IMR-90 (cell line): ENCODE measurements at regions not wholly inside any gene's neighbourhood (a gene's known extent, or its start where the extent isn't known, plus 50 kb on each side); places are given as distances from the start of the nearest gene placed in this dataset.

Source experiments
- ATAC-seq: fragments of 200-7000 bp; cut with Tn5 transposase; 2 replicates; pipeline ENCODE4 v1.9.1; 2020; ENCODE audit warnings: low read depth, mild to moderate bottlenecking, moderate library complexity
- BruUV-seq: library from RNA; stranded (reverse); fragments of 400-500 nt; replicated peaks from 2 replicates; lab custom pipeline; 2021; lab: Mats Ljungman, UMichigan
- CTCF ChIA-PET: fragments of 300-600 bp; formaldehyde crosslinking; extraction: SDS; loops from one replicate; lab custom pipeline; 2021; ENCODE audit warnings: antibody characterized with exemption; lab: Yijun Ruan, JAX
- POLR2A ChIA-PET: fragments of 300-600 bp; sonication (Branson Sonifier 250); formaldehyde crosslinking; loops from one replicate; lab custom pipeline; 2022; ENCODE audit warnings: antibody characterized with exemption; ENCODE audit not compliant: unreplicated experiment; lab: Charles Lee
- DNase-seq: peaks from one replicate; pipeline ENCODE4 v3.0.0; 2013
- H2AFZ ChIP-seq: replicated peaks from 2 replicates; pipeline ENCODE3; 2013; ENCODE audit warnings: low read length, mild to moderate bottlenecking; ENCODE audit not compliant: poor library complexity
- H2AK5ac ChIP-seq: 2 replicates; pipeline ENCODE4 v1.6.1; 2013; ENCODE audit warnings: low read depth, low read length, inconsistent platforms
- H2AK9ac ChIP-seq: replicated peaks from 2 replicates; pipeline ENCODE3; 2013; ENCODE audit warnings: mild to moderate bottlenecking, low read depth, low read length, moderate library complexity; ENCODE audit not compliant: poor library complexity
- H2BK120ac ChIP-seq: 2 replicates; pipeline ENCODE4 v1.6.1; 2013; ENCODE audit warnings: low read depth, low read length, inconsistent platforms
- H2BK15ac ChIP-seq: 3 replicates; pipeline ENCODE4 v1.6.1; 2013; ENCODE audit warnings: low read depth, low read length, inconsistent platforms
- H2BK20ac ChIP-seq: 2 replicates; pipeline ENCODE4 v1.6.1; 2013; ENCODE audit warnings: low read depth, mild to moderate bottlenecking, inconsistent platforms, low read length, moderate library complexity
- H2BK5ac ChIP-seq: 2 replicates; pipeline ENCODE4 v1.6.1; 2013; ENCODE audit warnings: mild to moderate bottlenecking, low read depth, low read length, inconsistent platforms; ENCODE audit not compliant: poor library complexity, severe bottlenecking
- H3K14ac ChIP-seq: replicated peaks from 2 replicates; pipeline ENCODE4 v1.6.1; 2013; ENCODE audit warnings: low read depth, low read length, inconsistent platforms
- H3K18ac ChIP-seq: 2 replicates; pipeline ENCODE4 v1.6.1; 2013; ENCODE audit warnings: low read depth, low read length, control low read depth
- H3K23ac ChIP-seq: 2 replicates; pipeline ENCODE4 v1.6.1; 2013; ENCODE audit warnings: low read depth, low read length, inconsistent platforms
- H3K27ac ChIP-seq: 2 replicates; pipeline ENCODE4 v1.5.1; 2013; ENCODE audit warnings: mild to moderate bottlenecking, control low read depth, low read length; ENCODE audit not compliant: insufficient read depth
- H3K27me3 ChIP-seq: 2 replicates; pipeline ENCODE4 v1.6.1; 2013; ENCODE audit warnings: low read length; ENCODE audit not compliant: control insufficient read depth, insufficient read depth
- H3K36me3 ChIP-seq: 2 replicates; pipeline ENCODE4 v1.6.1; 2013; ENCODE audit warnings: low read length, mixed read lengths; ENCODE audit not compliant: control insufficient read depth, insufficient read depth
- H3K4ac ChIP-seq: 2 replicates; pipeline ENCODE4 v1.6.1; 2013; ENCODE audit warnings: low read depth, low read length, inconsistent platforms
- H3K4me1 ChIP-seq: 2 replicates; pipeline ENCODE4 v1.6.1; 2013; ENCODE audit warnings: low read length, mixed read lengths; ENCODE audit not compliant: control insufficient read depth, insufficient read depth
- H3K4me2 ChIP-seq: 2 replicates; pipeline ENCODE4 v1.6.1; 2013; ENCODE audit warnings: low read depth, mild to moderate bottlenecking, control low read depth, low read length, moderate library complexity
- H3K4me3 ChIP-seq: 2 replicates; pipeline ENCODE4 v1.5.1; 2013; ENCODE audit warnings: low read depth, mild to moderate bottlenecking, control low read depth, low read length, moderate library complexity; ENCODE audit not compliant: insufficient read depth
- H3K56ac ChIP-seq: 2 replicates; pipeline ENCODE4 v1.6.1; 2013; ENCODE audit warnings: low read length, inconsistent platforms; ENCODE audit not compliant: insufficient read depth; ENCODE audit errors: extremely low read depth
- H3K79me1 ChIP-seq, 2 experiments: 2 replicates each; pipeline ENCODE4 v1.6.1; 2013; ENCODE audit warnings: low read length in 2 of 2, inconsistent platforms in 1 of 2, low read depth in 1 of 2
- H3K9ac ChIP-seq: 2 replicates; pipeline ENCODE4 v1.6.1; 2013; ENCODE audit warnings: low read depth, low read length, control low read depth
- H3K9me1 ChIP-seq: 2 replicates; pipeline ENCODE4 v1.6.1; 2013; ENCODE audit warnings: low read length, inconsistent platforms; ENCODE audit not compliant: insufficient read depth
- H3K9me3 ChIP-seq: 2 replicates; pipeline ENCODE4 v1.6.1; 2013; ENCODE audit warnings: low read length; ENCODE audit not compliant: control insufficient read depth, insufficient read depth
- H4K20me1 ChIP-seq: 2 replicates; pipeline ENCODE4 v1.6.1; 2013; ENCODE audit warnings: low read length, inconsistent platforms; ENCODE audit not compliant: insufficient read depth
- H4K5ac ChIP-seq: 2 replicates; pipeline ENCODE4 v1.6.1; 2013; ENCODE audit warnings: mild to moderate bottlenecking, low read depth, low read length, control low read depth
- H4K8ac ChIP-seq, 2 experiments: 2 replicates each; pipeline ENCODE4 v1.6.1; 2013; ENCODE audit warnings: low read depth in 2 of 2, low read length in 2 of 2, control low read depth in 1 of 2, inconsistent platforms in 1 of 2
- H4K91ac ChIP-seq: 2 replicates; pipeline ENCODE4 v1.6.1; 2013; ENCODE audit warnings: low read depth, low read length, inconsistent platforms; ENCODE audit not compliant: insufficient read depth
- CHD1 ChIP-seq: IDR thresholded peaks from 2 replicates; pipeline ENCODE4 v1.6.1; 2012; ENCODE audit warnings: low read depth, low read length, improper control_type of control experiment
- MAZ ChIP-seq: IDR thresholded peaks from 2 replicates; pipeline ENCODE4 v1.6.1; 2012; ENCODE audit warnings: low read depth, mild to moderate bottlenecking, low read length, improper control_type of control experiment, moderate library complexity, borderline replicate concordance
- MXI1 ChIP-seq: IDR thresholded peaks from 2 replicates; pipeline ENCODE4 v1.6.1; 2012; ENCODE audit warnings: low read depth, mild to moderate bottlenecking, low read length, moderate library complexity, borderline replicate concordance
- RAD21 ChIP-seq: IDR thresholded peaks from 2 replicates; pipeline ENCODE4 v1.6.1; 2012; ENCODE audit warnings: low read length, improper control_type of control experiment
- SMC3 ChIP-seq: fragments of 150-350 bp; IDR thresholded peaks from 2 replicates; pipeline ENCODE4 v1.6.1; 2016; ENCODE audit warnings: low read depth, mild to moderate bottlenecking, antibody characterized with exemption, low read length, moderate library complexity
- WGBS, 2 experiments: methylation state at CpG; one replicate each; pipeline versions ENCODE4 v1.1.5 to v1.1.7; 2013; ENCODE audit warnings: missing lambda C conversion rate in 2 of 2; ENCODE audit not compliant: insufficient read length in 1 of 2; ENCODE audit errors: extremely low coverage in 2 of 2; 5-methylcytosine and 5-hydroxymethylcytosine counted together
- dilution Hi-C: fragments of 300-500 bp; cut with HindIII; formaldehyde crosslinking; loops from one replicate; pipeline ENCODE4 v1.14.3; 2018; ENCODE audit warnings: low sequenced_read_pairs; ENCODE audit not compliant: unreplicated experiment
- in situ Hi-C: fragments of 300-500 bp; cut with MboI; formaldehyde crosslinking; loops from 3 replicates; pipeline ENCODE4 v1.14.3; 2019; ENCODE audit warnings: low sequenced_read_pairs, inconsistent platforms, mixed read lengths
- intact Hi-C: fragments of 100-400 bp; cut with micrococcal nuclease; formaldehyde crosslinking; loops from 2 replicates; pipeline ENCODE4 v1.10.0; 2022
- TF ChIP-seq, protein P1 (sequence below): conservative IDR thresholded peaks from 2 replicates; pipeline ENCODE4 v1.5.1; 2012; ENCODE audit warnings: mild to moderate bottlenecking, low read depth, low read length, improper control_type of control experiment

GRCh38 chr5:50958852-50959457, 292.5 kb downstream of the PARP8 start:
- no peak overlapping the region for H2AK9ac ChIP-seq
- H3K14ac ChIP-seq: no peak overlapping the region
- H3K9ac ChIP-seq: no peak overlapping the region
- no CpG with 5 or more reads among the region's 5 CpGs for WGBS, 2 experiments
- H3K27me3 ChIP-seq: peaks cover 10% of the 10 kb centered on the region
- no peak overlapping the region for H2BK15ac ChIP-seq
- H2BK20ac ChIP-seq: no peak overlapping the region
- no peaks in the 10 kb centered on the region for H3K4me1 ChIP-seq
- H3K4me3 ChIP-seq: no peak overlapping the region
- dilution Hi-C loops (no loop called here), intact Hi-C loops (loop anchor here (10.0 kb wide), 1 partner anchor 1606 kb away; no protein-coding TSS in a partner anchor), in situ Hi-C loops (loop anchor here (10.0 to 25.0 kb wide), 4 partner anchors 1046 to 1953 kb away; no protein-coding TSS in a partner anchor)
- no peak overlapping the region for H4K8ac ChIP-seq
- H2BK5ac ChIP-seq: no peak overlapping the region
- H3K23ac ChIP-seq: no peak overlapping the region
- no peak overlapping the region for H2AFZ ChIP-seq
- no peaks in the 10 kb centered on the region for H3K36me3 ChIP-seq
- no peak overlapping the region for H3K27ac ChIP-seq
- H4K91ac ChIP-seq: no peak overlapping the region
- H3K18ac ChIP-seq: no peak overlapping the region
- H3K4ac ChIP-seq: no peak overlapping the region
- H4K5ac ChIP-seq: no peak overlapping the region
- DNase-seq (peak; percentile 30), ATAC-seq (peak; percentile 59)
- H4K20me1 ChIP-seq: no peaks in the 10 kb centered on the region
- no peaks in the 10 kb centered on the region for H3K79me1 ChIP-seq
- no peak overlapping the region for H3K56ac ChIP-seq
- TF ChIP-seq RAD21 (peak; percentile 54), SMC3 (peak; percentile 42), MXI1 (no peak), CHD1 (no peak), MAZ (no peak)
- TF ChIP-seq, protein P1, sequence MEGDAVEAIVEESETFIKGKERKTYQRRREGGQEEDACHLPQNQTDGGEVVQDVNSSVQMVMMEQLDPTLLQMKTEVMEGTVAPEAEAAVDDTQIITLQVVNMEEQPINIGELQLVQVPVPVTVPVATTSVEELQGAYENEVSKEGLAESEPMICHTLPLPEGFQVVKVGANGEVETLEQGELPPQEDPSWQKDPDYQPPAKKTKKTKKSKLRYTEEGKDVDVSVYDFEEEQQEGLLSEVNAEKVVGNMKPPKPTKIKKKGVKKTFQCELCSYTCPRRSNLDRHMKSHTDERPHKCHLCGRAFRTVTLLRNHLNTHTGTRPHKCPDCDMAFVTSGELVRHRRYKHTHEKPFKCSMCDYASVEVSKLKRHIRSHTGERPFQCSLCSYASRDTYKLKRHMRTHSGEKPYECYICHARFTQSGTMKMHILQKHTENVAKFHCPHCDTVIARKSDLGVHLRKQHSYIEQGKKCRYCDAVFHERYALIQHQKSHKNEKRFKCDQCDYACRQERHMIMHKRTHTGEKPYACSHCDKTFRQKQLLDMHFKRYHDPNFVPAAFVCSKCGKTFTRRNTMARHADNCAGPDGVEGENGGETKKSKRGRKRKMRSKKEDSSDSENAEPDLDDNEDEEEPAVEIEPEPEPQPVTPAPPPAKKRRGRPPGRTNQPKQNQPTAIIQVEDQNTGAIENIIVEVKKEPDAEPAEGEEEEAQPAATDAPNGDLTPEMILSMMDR: peak; percentile 58
- H3K9me3 ChIP-seq: no peaks in the 10 kb centered on the region
- H3K9me1 ChIP-seq: no peaks in the 10 kb centered on the region
- BruUV-seq: no TSS peak
- ChIA-PET POLR2A (no interaction called here), CTCF (interaction anchor here (0.7 to 1.2 kb wide), 6 partner anchors 1010 to 1700 kb away, joined by 3 to 4 read pairs (median 3); no protein-coding TSS in a partner anchor)
- H3K4me2 ChIP-seq: no peak overlapping the region
- H2AK5ac ChIP-seq: no peak overlapping the region
- H2BK120ac ChIP-seq: no peak overlapping the region
